ENCODE measurements at regions not wholly inside any gene's neighbourhood (a gene's known extent, or its start where the extent isn't known, plus 50 kb on each side); places are given as distances from the start of the nearest gene placed in this dataset.
"Not testable (repeated sequence)": the region's sequence is repeated elsewhere in the genome, so short reads cannot be mapped to it uniquely, and the experiment has no call there.

DNA sequence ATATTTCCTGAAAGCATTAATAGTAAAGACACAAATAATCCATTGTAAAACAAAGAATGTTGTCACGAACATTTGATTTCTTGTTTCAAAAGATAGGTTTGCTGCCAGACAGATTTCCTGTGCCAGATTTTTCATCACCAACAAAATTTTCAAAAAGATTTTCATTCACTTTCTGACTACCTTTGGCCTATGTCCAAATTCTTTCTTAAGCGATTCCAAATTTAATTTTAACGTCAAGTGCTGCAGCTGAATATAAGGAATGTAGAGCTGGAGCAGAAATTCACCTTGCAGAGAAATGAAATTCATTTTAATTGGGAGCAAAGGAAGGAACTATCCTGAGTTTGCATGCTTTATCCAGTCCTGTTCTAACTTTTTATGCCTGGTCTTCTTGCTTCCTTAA lies 277.4 kb downstream of the CCER1 start:
- TF ChIP-seq, protein P1, sequence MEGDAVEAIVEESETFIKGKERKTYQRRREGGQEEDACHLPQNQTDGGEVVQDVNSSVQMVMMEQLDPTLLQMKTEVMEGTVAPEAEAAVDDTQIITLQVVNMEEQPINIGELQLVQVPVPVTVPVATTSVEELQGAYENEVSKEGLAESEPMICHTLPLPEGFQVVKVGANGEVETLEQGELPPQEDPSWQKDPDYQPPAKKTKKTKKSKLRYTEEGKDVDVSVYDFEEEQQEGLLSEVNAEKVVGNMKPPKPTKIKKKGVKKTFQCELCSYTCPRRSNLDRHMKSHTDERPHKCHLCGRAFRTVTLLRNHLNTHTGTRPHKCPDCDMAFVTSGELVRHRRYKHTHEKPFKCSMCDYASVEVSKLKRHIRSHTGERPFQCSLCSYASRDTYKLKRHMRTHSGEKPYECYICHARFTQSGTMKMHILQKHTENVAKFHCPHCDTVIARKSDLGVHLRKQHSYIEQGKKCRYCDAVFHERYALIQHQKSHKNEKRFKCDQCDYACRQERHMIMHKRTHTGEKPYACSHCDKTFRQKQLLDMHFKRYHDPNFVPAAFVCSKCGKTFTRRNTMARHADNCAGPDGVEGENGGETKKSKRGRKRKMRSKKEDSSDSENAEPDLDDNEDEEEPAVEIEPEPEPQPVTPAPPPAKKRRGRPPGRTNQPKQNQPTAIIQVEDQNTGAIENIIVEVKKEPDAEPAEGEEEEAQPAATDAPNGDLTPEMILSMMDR (conservative IDR thresholded peaks at IDR 0.05): no peak
- H3K27ac ChIP-seq: no peak overlapping the region

DNA sequence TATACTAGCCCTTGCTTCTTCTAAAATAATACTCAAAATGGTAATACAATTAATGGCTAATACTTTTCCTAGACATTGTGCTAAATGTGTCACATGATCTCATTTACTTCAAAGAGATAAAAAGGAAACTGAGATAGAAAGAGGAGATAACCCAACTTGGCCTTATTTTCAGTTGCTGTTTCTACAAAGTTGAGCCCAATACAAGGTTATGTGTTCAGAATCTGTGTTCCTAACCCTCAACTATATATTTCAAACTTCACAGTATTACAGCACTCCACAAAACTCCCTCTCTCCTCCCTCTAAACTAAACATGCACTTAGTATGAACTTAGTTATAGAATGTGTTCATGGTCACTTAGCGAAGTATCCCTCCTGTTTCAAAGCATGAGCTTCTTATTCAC lies 277.9 kb downstream of the CCER1 start:
- TF ChIP-seq, protein P1 (conservative IDR thresholded peaks at IDR 0.05): no peak

DNA sequence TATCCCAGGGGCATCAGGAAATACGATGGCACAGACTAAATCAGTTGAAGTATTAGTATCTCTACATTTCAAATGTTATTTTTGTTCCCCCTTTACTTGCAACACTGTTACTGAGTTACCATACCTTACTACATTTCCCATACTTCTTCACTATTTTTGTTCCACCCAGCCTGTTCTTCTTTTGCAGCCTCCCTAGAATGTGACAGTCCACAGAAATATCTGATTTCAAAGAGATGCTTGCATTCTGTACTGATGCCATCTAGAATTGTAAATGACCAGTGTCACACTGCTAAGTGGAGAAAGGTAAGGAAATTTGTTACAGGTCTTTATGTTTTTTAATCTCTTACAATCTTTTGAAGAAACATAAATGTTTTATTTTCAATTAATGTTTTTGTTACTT lies 279.9 kb downstream of the CCER1 start:
- no peak overlapping the region for H3K27ac ChIP-seq
- TF ChIP-seq, protein P1 (conservative IDR thresholded peaks at IDR 0.05): no peak

More for the DNA sequence above, 277.9 kb downstream of the CCER1 start:
- no peak overlapping the region for H3K27ac ChIP-seq

DNA sequence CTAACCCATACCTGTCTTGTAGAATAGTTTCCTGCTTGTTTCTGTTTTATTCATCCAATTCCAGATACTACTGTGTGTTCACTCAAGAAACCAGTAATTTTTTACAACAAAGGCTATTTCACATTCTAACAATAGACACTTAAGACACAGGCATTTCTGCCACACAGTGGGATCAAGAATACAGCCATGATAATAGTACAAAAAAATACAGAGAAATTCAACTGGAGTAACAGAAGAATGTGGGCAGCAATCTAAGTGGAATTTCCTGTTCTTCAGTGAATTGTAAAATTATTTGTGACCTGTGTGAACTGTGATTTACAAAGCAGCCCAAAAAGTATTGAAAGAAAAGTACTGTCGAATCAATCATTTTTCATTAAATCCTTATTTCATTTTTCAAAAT lies 282.9 kb downstream of the CCER1 start:
- TF ChIP-seq, protein P1 (conservative IDR thresholded peaks at IDR 0.05): no peak
- H3K27ac ChIP-seq: no peak overlapping the region

DNA sequence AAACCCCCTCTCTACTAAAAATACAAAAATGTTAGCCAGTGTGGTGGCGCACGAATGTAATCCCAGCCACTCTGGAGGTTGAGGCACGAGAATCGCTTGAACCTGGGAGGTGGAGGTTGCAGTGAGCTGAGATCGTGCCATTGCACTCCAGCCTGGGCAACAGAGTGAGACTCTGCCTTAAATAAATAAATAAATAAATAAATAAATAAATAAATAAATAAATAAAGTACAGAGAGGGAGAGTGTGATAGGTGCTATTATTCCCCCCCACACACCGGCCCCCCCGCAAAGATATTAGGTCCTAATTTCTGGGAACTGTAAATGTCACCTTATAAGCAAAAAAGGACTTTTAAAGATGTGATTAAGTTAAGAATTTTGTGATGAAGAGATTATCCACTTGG lies 291.0 kb downstream of the CCER1 start:
- not testable (repeated sequence) for H3K27ac ChIP-seq

DNA sequence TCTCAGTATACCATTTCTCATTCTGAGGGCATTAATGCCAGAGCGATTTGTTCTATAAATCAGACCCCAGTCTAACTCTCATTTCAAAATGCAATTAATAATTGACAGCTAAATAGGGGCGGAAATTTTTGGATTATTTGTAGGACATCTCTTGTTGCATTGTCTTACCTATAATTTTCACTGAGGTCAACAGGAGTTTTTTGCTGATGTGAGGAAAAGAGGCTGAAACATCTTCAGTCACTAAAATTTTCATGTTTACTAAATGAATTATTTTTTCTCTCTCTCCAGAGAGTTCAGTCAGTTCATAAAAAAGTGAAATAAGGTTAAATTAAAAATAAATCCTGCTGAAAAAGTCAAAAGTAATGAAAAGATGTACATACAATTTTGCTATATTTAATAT lies 295.9 kb downstream of the CCER1 start:
- no peak overlapping the region for H3K27ac ChIP-seq
- TF ChIP-seq, protein P1 (conservative IDR thresholded peaks at IDR 0.05): no peak

DNA sequence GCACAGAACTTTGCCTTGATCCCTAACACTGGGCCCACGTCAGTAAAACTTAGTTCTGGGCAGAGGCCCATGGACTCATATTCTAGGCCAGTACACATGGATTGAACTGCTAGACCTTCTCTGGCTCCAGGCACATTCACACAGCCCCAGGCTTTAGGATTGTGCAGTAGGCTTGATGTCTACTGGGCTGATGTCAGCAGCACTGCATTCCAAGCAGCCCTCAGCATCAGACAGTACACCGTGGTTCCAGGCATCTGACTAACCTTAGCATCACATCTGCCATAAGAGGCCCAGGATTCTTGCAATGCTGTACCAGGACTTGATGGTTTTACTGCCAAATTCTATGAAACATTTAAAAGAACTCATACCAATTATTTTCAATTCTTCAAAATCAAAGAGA lies 301.9 kb downstream of the CCER1 start:
- no peak overlapping the region for H3K27ac ChIP-seq
- TF ChIP-seq, protein P1 (conservative IDR thresholded peaks at IDR 0.05): no peak

DNA sequence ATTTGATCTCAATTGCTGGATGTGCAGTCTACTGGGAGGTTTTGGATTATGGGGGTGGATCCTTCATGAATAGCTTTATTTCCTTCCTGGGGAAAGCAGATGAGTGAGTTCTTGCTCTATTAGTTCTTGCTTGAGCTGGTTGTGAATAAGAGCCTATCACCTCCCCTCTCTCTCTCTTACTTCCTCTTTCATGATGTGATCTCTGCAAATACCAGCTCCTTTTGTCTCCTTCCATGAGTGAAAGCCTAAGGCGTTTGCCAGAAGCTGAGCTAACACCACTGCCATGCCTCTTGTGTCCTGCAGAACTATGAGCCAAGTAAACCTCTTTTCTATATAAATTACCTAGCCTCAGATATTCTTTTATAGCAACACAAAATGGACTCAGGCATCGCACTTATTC lies 302.7 kb downstream of the CCER1 start:
- TF ChIP-seq, protein P1 (conservative IDR thresholded peaks at IDR 0.05): no peak
- no peak overlapping the region for H3K27ac ChIP-seq

All from VCaP (cell line).